Left lung (tissue), 4 donors: ENCODE measurements at regions not wholly inside any gene's neighbourhood (a gene's known extent, or its start where the extent isn't known, plus 50 kb on each side); places are given as distances from the start of the nearest gene placed in this dataset.

ENCODE experiments used
- ATAC-seq: fragments of 200-7000 bp; cut with Tn5 transposase; one replicate; pipeline ENCODE4 v1.9.1; 2020; ENCODE audit warnings: moderate library complexity
- DNase-seq, 4 donors: peaks; one replicate each; pipeline ENCODE4 v3.0.0-alpha.2; 2013 to 2020
- H3K27ac ChIP-seq, 2 donors: fragments of 200-600 bp; sonication (generic) in 1 of 2; one replicate each; pipeline versions ENCODE4 v1.5.0 to v1.8.0; 2020 to 2021
- H3K27me3 ChIP-seq, 2 donors: fragments of 200-600 bp; sonication (generic) in 1 of 2; one replicate each; pipeline versions ENCODE4 v1.5.0 to v1.8.0; 2020 to 2021
- H3K36me3 ChIP-seq, 2 donors: fragments of 200-600 bp; sonication (generic) in 1 of 2; one replicate each; pipeline versions ENCODE4 v1.5.0 to v1.8.0; 2020 to 2021
- H3K4me1 ChIP-seq, 2 donors: fragments of 200-600 bp; one replicate each; pipeline ENCODE4 v1.8.0; 2021
- H3K4me3 ChIP-seq, 2 donors: fragments of 200-600 bp; sonication (generic) in 1 of 2; one replicate each; pipeline versions ENCODE4 v1.5.0 to v1.8.0; 2020 to 2021; ENCODE audit warnings: mild to moderate bottlenecking in 1 of 2
- H3K9me3 ChIP-seq, 2 donors: fragments of 200-600 bp; sonication (generic) in 1 of 2; one replicate each; pipeline versions ENCODE4 v1.5.0 to v1.8.0; 2020 to 2021
- intact Hi-C, 2 donors: fragments of 100-400 bp; cut with DNase I; formaldehyde crosslinking; loops; one replicate each; pipeline versions ENCODE4 v1.11.2 to v1.14.2; 2022
- TF ChIP-seq, protein P1 (sequence below), 2 donors: fragments of 200-600 bp; sonication (generic) in 1 of 2; IDR thresholded peaks; one replicate each; pipeline versions ENCODE4 v1.5.0 to v1.8.0; 2021; ENCODE audit warnings: antibody characterized with exemption in 2 of 2
- donor health status: DM: no; HTN: yes; CAD: no.
- donor health status: DM: no; HTN: no; CAD: no.

GRCh38 chr9:106414042-106414441 lies 448.9 kb upstream of the ZNF462 start:
- intact Hi-C loops = no loop called here
- Histone ChIP-seq H3K4me3 (no peak overlapping the region), H3K27me3 (no peaks in the 10 kb centered on the region), H3K27ac (no peak overlapping the region), H3K4me1 (no peaks in the 10 kb centered on the region), H3K36me3 (no peaks in the 10 kb centered on the region), H3K9me3 (no peaks in the 10 kb centered on the region)
- ATAC-seq = no peak
- DNase-seq = no peak
- TF ChIP-seq, protein P1, sequence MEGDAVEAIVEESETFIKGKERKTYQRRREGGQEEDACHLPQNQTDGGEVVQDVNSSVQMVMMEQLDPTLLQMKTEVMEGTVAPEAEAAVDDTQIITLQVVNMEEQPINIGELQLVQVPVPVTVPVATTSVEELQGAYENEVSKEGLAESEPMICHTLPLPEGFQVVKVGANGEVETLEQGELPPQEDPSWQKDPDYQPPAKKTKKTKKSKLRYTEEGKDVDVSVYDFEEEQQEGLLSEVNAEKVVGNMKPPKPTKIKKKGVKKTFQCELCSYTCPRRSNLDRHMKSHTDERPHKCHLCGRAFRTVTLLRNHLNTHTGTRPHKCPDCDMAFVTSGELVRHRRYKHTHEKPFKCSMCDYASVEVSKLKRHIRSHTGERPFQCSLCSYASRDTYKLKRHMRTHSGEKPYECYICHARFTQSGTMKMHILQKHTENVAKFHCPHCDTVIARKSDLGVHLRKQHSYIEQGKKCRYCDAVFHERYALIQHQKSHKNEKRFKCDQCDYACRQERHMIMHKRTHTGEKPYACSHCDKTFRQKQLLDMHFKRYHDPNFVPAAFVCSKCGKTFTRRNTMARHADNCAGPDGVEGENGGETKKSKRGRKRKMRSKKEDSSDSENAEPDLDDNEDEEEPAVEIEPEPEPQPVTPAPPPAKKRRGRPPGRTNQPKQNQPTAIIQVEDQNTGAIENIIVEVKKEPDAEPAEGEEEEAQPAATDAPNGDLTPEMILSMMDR (IDR thresholded peaks at IDR 0.05) = no peak

GRCh38 chr9:106417685-106418084 lies 445.3 kb upstream of the ZNF462 start:
- ATAC-seq (no peak), DNase-seq (no peak)
- no peaks in the 10 kb centered on the region for H3K9me3 ChIP-seq
- intact Hi-C loops = no loop called here
- H3K36me3 ChIP-seq = no peaks in the 10 kb centered on the region
- TF ChIP-seq, protein P1 (IDR thresholded peaks at IDR 0.05) = no peak
- H3K27me3 ChIP-seq = no peaks in the 10 kb centered on the region
- no peaks in the 10 kb centered on the region for H3K4me1 ChIP-seq
- no peak overlapping the region for H3K27ac ChIP-seq
- no peak overlapping the region for H3K4me3 ChIP-seq

DNA sequence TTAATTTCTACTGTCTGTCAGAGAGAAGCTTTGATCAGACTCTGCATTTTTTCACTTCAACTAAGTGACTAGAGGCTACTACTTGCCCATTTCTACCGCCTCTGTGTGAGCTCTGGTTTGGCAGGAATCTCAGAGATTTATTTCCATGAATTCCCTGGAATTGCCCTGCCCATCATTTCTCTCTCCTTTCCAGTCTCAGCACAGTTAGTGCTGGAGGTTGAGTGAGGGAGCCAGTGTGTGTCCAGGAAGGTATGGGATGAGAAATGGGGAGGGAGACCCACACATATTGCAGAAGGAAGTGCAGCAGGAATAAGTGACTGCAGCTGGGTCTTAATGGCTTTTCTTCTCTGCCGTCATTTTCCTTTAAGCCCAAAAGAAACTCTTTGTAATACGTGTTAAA lies 443.1 kb upstream of the ZNF462 start:
- Histone ChIP-seq H3K27ac (no peak overlapping the region), H3K9me3 (no peaks in the 10 kb centered on the region), H3K4me3 (no peak overlapping the region), H3K4me1 (no peaks in the 10 kb centered on the region), H3K27me3 (no peaks in the 10 kb centered on the region), H3K36me3 (no peaks in the 10 kb centered on the region)
- intact Hi-C loops = no loop called here
- TF ChIP-seq, protein P1 (IDR thresholded peaks at IDR 0.05) = no peak
- DNase-seq (no peak), ATAC-seq (no peak)

GRCh38 chr9:106420511-106420944 lies 442.4 kb upstream of the ZNF462 start:
- DNase-seq = no peak
- Histone ChIP-seq H3K4me1 (no peaks in the 10 kb centered on the region), H3K27ac (no peak overlapping the region), H3K36me3 (no peaks in the 10 kb centered on the region), H3K9me3 (no peaks in the 10 kb centered on the region), H3K27me3 (no peaks in the 10 kb centered on the region), H3K4me3 (no peak overlapping the region)
- ATAC-seq = no peak
- intact Hi-C loops = no loop called here
- TF ChIP-seq, protein P1 (IDR thresholded peaks at IDR 0.05) = no peak

GRCh38 chr9:106421772-106422171 lies 441.2 kb upstream of the ZNF462 start:
- no peaks in the 10 kb centered on the region for H3K4me1 ChIP-seq
- H3K36me3 ChIP-seq = no peaks in the 10 kb centered on the region
- DNase-seq = no peak

More at GRCh38 chr9:106421772-106422171, 441.2 kb upstream of the ZNF462 start:
- Histone ChIP-seq H3K4me3 (no peak overlapping the region), H3K27me3 (no peaks in the 10 kb centered on the region), H3K27ac (no peak overlapping the region), H3K9me3 (no peaks in the 10 kb centered on the region)
- TF ChIP-seq, protein P1 (IDR thresholded peaks at IDR 0.05) = no peak
- ATAC-seq = no peak
- intact Hi-C loops = no loop called here
